ENCODE measurements at regions not wholly inside any gene's neighbourhood (a gene's known extent, or its start where the extent isn't known, plus 50 kb on each side); places are given as distances from the start of the nearest gene placed in this dataset.

DNA sequence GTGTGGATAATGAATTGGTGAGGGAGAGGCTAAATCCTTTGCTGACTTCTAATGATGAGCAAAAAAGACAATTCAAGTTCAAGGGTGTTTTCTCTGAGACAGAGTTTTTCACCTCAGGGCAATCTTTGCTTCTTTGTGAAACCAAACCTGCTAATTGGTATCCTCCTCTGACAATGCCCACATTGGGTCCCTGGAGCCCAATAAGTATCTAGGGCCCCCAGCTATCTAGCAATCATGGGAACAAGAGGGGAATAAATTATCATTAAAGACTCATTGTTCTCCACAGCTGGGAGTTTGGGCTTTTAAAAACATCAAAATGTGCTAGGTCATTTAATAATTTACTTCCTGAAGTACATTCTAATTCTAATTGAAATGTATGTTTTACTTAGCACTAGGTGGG is 227.3 kb downstream of the TMEM167A start:
- TF ChIP-seq JUN (IDR thresholded peaks at IDR 0.05), result no peak
- TF ChIP-seq, protein P1, sequence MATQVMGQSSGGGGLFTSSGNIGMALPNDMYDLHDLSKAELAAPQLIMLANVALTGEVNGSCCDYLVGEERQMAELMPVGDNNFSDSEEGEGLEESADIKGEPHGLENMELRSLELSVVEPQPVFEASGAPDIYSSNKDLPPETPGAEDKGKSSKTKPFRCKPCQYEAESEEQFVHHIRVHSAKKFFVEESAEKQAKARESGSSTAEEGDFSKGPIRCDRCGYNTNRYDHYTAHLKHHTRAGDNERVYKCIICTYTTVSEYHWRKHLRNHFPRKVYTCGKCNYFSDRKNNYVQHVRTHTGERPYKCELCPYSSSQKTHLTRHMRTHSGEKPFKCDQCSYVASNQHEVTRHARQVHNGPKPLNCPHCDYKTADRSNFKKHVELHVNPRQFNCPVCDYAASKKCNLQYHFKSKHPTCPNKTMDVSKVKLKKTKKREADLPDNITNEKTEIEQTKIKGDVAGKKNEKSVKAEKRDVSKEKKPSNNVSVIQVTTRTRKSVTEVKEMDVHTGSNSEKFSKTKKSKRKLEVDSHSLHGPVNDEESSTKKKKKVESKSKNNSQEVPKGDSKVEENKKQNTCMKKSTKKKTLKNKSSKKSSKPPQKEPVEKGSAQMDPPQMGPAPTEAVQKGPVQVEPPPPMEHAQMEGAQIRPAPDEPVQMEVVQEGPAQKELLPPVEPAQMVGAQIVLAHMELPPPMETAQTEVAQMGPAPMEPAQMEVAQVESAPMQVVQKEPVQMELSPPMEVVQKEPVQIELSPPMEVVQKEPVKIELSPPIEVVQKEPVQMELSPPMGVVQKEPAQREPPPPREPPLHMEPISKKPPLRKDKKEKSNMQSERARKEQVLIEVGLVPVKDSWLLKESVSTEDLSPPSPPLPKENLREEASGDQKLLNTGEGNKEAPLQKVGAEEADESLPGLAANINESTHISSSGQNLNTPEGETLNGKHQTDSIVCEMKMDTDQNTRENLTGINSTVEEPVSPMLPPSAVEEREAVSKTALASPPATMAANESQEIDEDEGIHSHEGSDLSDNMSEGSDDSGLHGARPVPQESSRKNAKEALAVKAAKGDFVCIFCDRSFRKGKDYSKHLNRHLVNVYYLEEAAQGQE (IDR thresholded peaks at IDR 0.05), result no peak
- TF ChIP-seq EP300 (IDR thresholded peaks at IDR 0.05), result no peak
- TF ChIP-seq RARB (CRISPR knock-in tag; IDR thresholded peaks at IDR 0.05), result no peak
- no peak for TF ChIP-seq CHD4 (IDR thresholded peaks at IDR 0.05; ENCODE audit: borderline replicate concordance)
- no peak for TF ChIP-seq MYC (IDR thresholded peaks at IDR 0.05; ENCODE audit: borderline replicate concordance, low read length)
- TF ChIP-seq RFX5 (IDR thresholded peaks at IDR 0.05), result no peak
- TF ChIP-seq ZFP36 (IDR thresholded peaks at IDR 0.05; ENCODE audit: borderline replicate concordance, partially characterized antibody), result no peak
- TF ChIP-seq POLR2AphosphoS2 (conservative IDR thresholded peaks at IDR 0.05; ENCODE audit: low read length), result no peak
- no peak for TF ChIP-seq JUNB (IDR thresholded peaks at IDR 0.05)
- TF ChIP-seq ESRRA (IDR thresholded peaks at IDR 0.05; ENCODE audit: borderline replicate concordance, low read length), result no peak
- TF ChIP-seq, protein P2, sequence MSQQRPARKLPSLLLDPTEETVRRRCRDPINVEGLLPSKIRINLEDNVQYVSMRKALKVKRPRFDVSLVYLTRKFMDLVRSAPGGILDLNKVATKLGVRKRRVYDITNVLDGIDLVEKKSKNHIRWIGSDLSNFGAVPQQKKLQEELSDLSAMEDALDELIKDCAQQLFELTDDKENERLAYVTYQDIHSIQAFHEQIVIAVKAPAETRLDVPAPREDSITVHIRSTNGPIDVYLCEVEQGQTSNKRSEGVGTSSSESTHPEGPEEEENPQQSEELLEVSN (IDR thresholded peaks at IDR 0.05; ENCODE audit: borderline replicate concordance, low read depth), result no peak
- Histone ChIP-seq H3K4me3 (no peak overlapping the region), H3K9me3 (no peaks in the 10 kb centered on the region), H3K4me2 (no peak overlapping the region), H3K27ac (no peak overlapping the region), H3K4me1 (no peaks in the 10 kb centered on the region)
- no peak for ATAC-seq
- DNase-seq (ENCODE audit: low read depth in 1 of 2, low spot score in 1 of 2), result no peak
- POLR2A ChIA-PET, result no interaction called here
- FAIRE-seq, result no peak
- CTCF ChIA-PET, result interaction anchor here (0.6 kb wide), 1 partner anchor 39 kb away, joined by 3 read pairs; no protein-coding TSS in a partner anchor

DNA sequence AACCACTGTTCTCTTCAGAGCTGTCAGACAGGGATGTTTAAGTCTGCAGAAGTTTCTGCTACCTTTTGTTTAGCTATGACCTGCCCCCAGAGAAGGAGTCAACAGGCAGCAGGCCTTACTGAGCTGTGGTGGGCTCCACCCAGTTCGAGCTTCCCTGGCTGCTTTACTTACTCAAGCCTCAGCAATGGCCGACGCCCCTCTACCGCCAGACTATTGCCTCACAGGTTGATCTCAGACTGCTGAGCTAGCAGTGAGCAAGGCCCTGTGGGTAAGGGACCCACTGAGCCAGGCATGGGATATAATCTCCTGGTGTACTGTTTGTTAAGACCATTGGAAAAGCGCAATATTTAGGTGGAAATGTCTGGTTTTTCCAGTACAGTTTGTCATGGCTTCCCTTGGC is 229.6 kb downstream of the TMEM167A start:
- FAIRE-seq (no peak), DNase-seq (ENCODE audit: low read depth in 1 of 2, low spot score in 1 of 2) (no peak)

DNA sequence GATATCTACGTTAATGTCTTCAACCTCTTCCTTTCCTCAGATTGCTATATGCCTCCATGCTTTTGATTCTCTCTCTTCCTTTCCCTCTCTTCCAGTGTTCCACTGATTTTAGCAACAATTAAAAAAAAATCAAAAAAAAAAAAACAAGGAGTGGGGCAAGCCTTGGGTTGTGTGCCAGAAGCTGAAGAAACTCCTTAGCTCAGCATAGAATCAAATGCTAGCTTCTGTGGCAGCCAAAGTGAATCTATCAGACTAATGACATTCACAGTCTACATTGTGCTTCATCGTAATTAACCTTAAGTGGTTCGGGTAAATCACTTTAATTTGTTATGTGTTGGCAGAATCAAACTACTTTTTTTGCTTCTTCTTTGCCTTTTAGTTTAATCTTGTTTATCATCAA is 237.3 kb downstream of the TMEM167A start:
- Histone ChIP-seq H3K9me3 (peaks cover 12% of the 10 kb centered on the region; the same call in 1 of the 3 replicates), H3K27ac (no peak overlapping the region), H3K4me1 (no peaks in the 10 kb centered on the region), H3K4me3 (no peak overlapping the region), H3K4me2 (no peak overlapping the region)
- ChIA-PET CTCF (interaction anchor here (0.6 kb wide), 3 partner anchors 341 to 626 kb away, joined by 3 read pairs; no protein-coding TSS in a partner anchor), POLR2A (no interaction called here)
- FAIRE-seq (no peak), DNase-seq (ENCODE audit: low read depth in 1 of 2, low spot score in 1 of 2) (no peak), ATAC-seq (no peak)
- WGBS (ENCODE audit: missing lambda C conversion rate), result 39% methylated on average over 3 of the region's 3 CpGs
- TF ChIP-seq HEYL (CRISPR knock-in tag; IDR thresholded peaks at IDR 0.05), result no peak
- TF ChIP-seq, protein P3, sequence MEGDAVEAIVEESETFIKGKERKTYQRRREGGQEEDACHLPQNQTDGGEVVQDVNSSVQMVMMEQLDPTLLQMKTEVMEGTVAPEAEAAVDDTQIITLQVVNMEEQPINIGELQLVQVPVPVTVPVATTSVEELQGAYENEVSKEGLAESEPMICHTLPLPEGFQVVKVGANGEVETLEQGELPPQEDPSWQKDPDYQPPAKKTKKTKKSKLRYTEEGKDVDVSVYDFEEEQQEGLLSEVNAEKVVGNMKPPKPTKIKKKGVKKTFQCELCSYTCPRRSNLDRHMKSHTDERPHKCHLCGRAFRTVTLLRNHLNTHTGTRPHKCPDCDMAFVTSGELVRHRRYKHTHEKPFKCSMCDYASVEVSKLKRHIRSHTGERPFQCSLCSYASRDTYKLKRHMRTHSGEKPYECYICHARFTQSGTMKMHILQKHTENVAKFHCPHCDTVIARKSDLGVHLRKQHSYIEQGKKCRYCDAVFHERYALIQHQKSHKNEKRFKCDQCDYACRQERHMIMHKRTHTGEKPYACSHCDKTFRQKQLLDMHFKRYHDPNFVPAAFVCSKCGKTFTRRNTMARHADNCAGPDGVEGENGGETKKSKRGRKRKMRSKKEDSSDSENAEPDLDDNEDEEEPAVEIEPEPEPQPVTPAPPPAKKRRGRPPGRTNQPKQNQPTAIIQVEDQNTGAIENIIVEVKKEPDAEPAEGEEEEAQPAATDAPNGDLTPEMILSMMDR (IDR thresholded peaks at IDR 0.05), result no peak
- TF ChIP-seq PHF8 (IDR thresholded peaks at IDR 0.05; ENCODE audit: borderline replicate concordance, low read depth), result no peak
- TF ChIP-seq, protein P1 (IDR thresholded peaks at IDR 0.05), result no peak
- TF ChIP-seq, protein P2 (IDR thresholded peaks at IDR 0.05; ENCODE audit: borderline replicate concordance, low read depth), result no peak
- TF ChIP-seq MAFK (IDR thresholded peaks at IDR 0.05; ENCODE audit: partially characterized antibody), result no peak
- no peak for TF ChIP-seq EHF (CRISPR knock-in tag; IDR thresholded peaks at IDR 0.05)
- TF ChIP-seq, protein P4, sequence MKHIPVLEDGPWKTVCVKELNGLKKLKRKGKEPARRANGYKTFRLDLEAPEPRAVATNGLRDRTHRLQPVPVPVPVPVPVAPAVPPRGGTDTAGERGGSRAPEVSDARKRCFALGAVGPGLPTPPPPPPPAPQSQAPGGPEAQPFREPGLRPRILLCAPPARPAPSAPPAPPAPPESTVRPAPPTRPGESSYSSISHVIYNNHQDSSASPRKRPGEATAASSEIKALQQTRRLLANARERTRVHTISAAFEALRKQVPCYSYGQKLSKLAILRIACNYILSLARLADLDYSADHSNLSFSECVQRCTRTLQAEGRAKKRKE (CRISPR knock-in tag; IDR thresholded peaks at IDR 0.05; ENCODE audit: low read depth), result no peak
- no peak for TF ChIP-seq ZSCAN20 (CRISPR knock-in tag; IDR thresholded peaks at IDR 0.05)
- no peak for TF ChIP-seq HDAC2 (IDR thresholded peaks at IDR 0.05)
- no peak for TF ChIP-seq KDM1A (IDR thresholded peaks at IDR 0.05; ENCODE audit: low read depth)

More for the DNA sequence above, 229.6 kb downstream of the TMEM167A start:
- no peaks in the 10 kb centered on the region for H3K4me1 ChIP-seq
- H3K27ac ChIP-seq, result no peak overlapping the region
- H3K4me2 ChIP-seq, result no peak overlapping the region
- H3K4me3 ChIP-seq, result no peak overlapping the region
- ChIA-PET POLR2A (no interaction called here), CTCF (no interaction called here)
- WGBS (ENCODE audit: missing lambda C conversion rate), result 52% methylated on average over 5 of the region's 5 CpGs
- ATAC-seq, result no peak
- TF ChIP-seq, protein P2 (IDR thresholded peaks at IDR 0.05; ENCODE audit: borderline replicate concordance, low read depth), result no peak
- no peaks in the 10 kb centered on the region for H3K9me3 ChIP-seq
